Stromal cell of bone marrow (primary cell): ENCODE measurements at regions not wholly inside any gene's neighbourhood (a gene's known extent, or its start where the extent isn't known, plus 50 kb on each side); places are given as distances from the start of the nearest gene placed in this dataset.

Experiments used
- DNase-seq: peaks from one replicate; pipeline ENCODE4 v3.0.0-alpha.2; 2012; ENCODE audit warnings: low read depth

DNA sequence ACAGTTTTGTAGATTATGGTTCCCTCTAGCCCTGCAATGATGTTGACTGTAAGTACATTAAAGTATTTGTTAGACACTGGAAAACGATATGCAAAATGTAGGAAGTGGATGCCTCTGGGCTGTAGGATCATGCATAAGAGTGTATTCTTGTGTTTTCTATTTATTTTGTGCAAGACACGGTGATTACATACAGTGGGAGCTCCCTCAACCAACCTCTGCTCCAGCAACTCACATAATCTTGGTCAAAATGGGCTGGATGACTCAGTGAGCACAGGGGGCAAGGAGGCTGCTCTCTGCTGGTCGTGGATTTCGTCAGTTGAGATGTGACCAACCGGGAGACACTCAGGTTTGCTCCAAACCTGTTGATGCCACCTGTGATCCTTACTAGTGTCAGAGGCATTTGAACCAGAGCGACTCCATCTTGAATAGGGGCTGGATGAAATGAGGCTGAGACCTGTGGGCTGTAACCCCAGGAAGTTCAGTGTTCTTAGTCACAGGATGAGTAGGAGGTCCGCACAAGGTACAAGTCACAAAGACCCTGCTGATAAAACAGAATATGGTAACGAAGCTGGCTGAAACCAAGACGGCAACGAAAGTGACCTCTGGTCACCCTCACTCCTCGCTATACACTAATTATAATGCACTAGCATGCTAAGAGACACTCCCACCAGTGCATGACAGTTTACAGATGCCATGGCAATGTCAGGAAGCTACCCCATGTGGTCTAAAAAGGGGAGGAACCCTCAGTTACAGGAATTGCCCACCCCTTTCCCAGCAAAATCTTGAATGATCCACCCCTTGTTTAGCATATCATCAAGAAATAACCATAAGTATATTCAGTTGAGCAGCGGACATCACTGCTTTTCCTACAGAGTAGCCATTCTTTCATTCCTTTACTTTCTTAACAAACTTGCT lies 56.4 kb upstream of the FAM20C start:
- DNase-seq: no peak

DNA sequence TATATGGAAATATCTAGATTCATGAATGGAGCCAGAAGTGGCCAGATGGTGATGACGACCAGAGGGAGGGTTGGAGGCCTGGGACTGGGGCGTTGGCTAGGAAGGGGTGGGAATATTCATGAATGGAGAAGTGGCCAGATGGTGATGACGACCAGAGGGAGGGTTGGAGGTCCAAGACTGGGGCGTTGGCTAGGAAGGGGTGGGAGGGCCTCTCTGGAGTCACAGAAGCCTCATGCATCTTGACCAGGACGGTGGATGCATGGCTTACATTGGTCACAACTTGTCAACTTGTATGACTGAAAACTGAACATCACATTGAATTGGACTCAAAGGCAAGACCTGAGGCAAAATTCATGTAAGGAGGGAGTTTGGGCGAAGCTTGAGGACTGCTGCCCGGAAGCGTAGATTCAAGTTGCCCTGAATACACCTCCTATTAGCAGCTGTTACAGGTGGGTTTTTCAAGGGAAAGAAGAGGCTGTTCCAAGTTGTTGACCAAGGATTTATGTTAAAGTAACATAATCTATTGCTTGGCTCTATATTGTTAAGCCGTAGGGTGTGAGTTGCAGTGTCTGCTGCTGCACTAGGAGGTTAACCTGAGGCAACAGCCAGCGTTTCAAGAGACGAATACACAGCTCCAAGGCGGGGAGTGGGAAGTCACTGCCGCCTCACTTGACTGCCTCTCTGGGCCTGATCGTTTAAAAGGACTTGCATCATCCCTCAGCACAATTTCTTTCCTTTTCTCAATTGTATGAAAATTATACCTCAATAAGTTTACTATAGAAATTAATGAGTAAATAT lies 55.1 kb upstream of the FAM20C start:
- DNase-seq: no peak

GRCh38 chr7:139131-139530 lies 53.2 kb upstream of the FAM20C start:
- DNase-seq: no peak

- DNase-seq: no peak
Observed at GRCh38 chr7:139561-140243, 52.7 kb upstream of the FAM20C start.

- no peak for DNase-seq
Observed at GRCh38 chr7:140996-141395, 51.4 kb upstream of the FAM20C start.

GRCh38 chr7:142248-142941 lies 50.0 kb upstream of the FAM20C start:
- no peak for DNase-seq
